ENCODE measurements at regions not wholly inside any gene's neighbourhood (a gene's known extent, or its start where the extent isn't known, plus 50 kb on each side); places are given as distances from the start of the nearest gene placed in this dataset.

DNA sequence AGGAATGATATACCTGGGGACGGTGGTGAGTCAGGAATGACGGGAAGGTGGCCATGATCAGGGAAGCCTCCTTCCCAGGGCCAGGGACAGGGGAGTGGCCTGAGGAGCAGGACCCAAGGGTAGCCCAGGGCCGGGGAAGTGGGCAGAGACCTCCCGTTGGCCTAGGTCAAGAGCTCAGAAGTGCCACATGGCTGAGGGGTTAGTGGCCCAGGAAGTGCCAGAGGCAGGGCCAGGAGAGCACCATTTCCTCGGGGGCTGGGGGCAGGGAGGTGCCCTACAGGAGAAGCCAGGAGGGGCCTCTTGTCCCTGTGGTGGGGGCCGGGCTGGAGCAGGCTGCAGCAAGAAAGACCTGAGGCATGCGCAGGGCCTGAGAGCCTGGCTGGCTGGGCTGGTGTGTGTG lies 152.3 kb upstream of the ZSWIM2 start:
- no peaks in the 10 kb centered on the region for H3K4me1 ChIP-seq (ENCODE audit: insufficient read depth, low read length, severe bottlenecking)
- TF ChIP-seq EZH2 (IDR thresholded peaks at IDR 0.05; ENCODE audit: borderline replicate concordance, low read length) (no peak), CTCF (IDR thresholded peaks at IDR 0.05; ENCODE audit: low read length) (no peak)
- no peak overlapping the region for H3K27ac ChIP-seq (ENCODE audit: low read depth, low read length, poor library complexity, severe bottlenecking)
- H4K20me1 ChIP-seq (ENCODE audit: insufficient read depth, low read length) = no peaks in the 10 kb centered on the region
- H2AFZ ChIP-seq (ENCODE audit: low read length) = no peak overlapping the region
- no peak overlapping the region for H3K9ac ChIP-seq (ENCODE audit: low read length)
- H3K27me3 ChIP-seq (ENCODE audit: insufficient read depth, low read length) = no peaks in the 10 kb centered on the region
- no peaks in the 10 kb centered on the region for H3K9me3 ChIP-seq (ENCODE audit: low read length)
- no peaks in the 10 kb centered on the region for H3K36me3 ChIP-seq (ENCODE audit: insufficient read depth, low read length)
- no peak overlapping the region for H3K4me2 ChIP-seq (ENCODE audit: low read length)
- no peak overlapping the region for H3K4me3 ChIP-seq (ENCODE audit: low read depth, low read length, poor library complexity, severe bottlenecking)
- H3K9me2 ChIP-seq (ENCODE audit: low read depth, low read length) = no peaks in the 10 kb centered on the region
- no peaks in the 10 kb centered on the region for H3F3A ChIP-seq (ENCODE audit: insufficient read depth, low read length)
- no peaks in the 10 kb centered on the region for H3K79me2 ChIP-seq (ENCODE audit: insufficient read depth, low read length)

- Histone ChIP-seq H3K4me3 (ENCODE audit: low read depth, low read length, poor library complexity, severe bottlenecking) (no peak overlapping the region), H3K27me3 (ENCODE audit: insufficient read depth, low read length) (no peaks in the 10 kb centered on the region), H3K9me3 (ENCODE audit: low read length) (no peaks in the 10 kb centered on the region), H3K36me3 (ENCODE audit: insufficient read depth, low read length) (no peaks in the 10 kb centered on the region), H3F3A (ENCODE audit: insufficient read depth, low read length) (no peaks in the 10 kb centered on the region), H2AFZ (ENCODE audit: low read length) (no peak overlapping the region), H3K9me2 (ENCODE audit: low read depth, low read length) (0 out of 2 replicates have a peak, but pooled peaks cover 2% of the 10 kb centered on the region), H3K9ac (ENCODE audit: low read length) (no peak overlapping the region), H3K27ac (ENCODE audit: low read depth, low read length, poor library complexity, severe bottlenecking) (no peak overlapping the region), H4K20me1 (ENCODE audit: insufficient read depth, low read length) (no peaks in the 10 kb centered on the region), H3K4me1 (ENCODE audit: insufficient read depth, low read length, severe bottlenecking) (no peaks in the 10 kb centered on the region), H3K4me2 (ENCODE audit: low read length) (no peak overlapping the region), H3K79me2 (ENCODE audit: insufficient read depth, low read length) (no peaks in the 10 kb centered on the region)
- TF ChIP-seq CTCF (IDR thresholded peaks at IDR 0.05; ENCODE audit: low read length) (no peak), EZH2 (IDR thresholded peaks at IDR 0.05; ENCODE audit: borderline replicate concordance, low read length) (no peak)
Observed at GRCh38 chr2:186995092-186995491, 146.1 kb upstream of the ZSWIM2 start.

- no peak overlapping the region for H3K9ac ChIP-seq (ENCODE audit: low read length)
- no peak overlapping the region for H2AFZ ChIP-seq (ENCODE audit: low read length)
- H3K27ac ChIP-seq (ENCODE audit: low read depth, low read length, poor library complexity, severe bottlenecking) = no peak overlapping the region
- no peaks in the 10 kb centered on the region for H3K27me3 ChIP-seq (ENCODE audit: insufficient read depth, low read length)
- no peaks in the 10 kb centered on the region for H4K20me1 ChIP-seq (ENCODE audit: insufficient read depth, low read length)
- no peak for TF ChIP-seq CTCF (IDR thresholded peaks at IDR 0.05; ENCODE audit: low read length)
- TF ChIP-seq EZH2 (IDR thresholded peaks at IDR 0.05; ENCODE audit: borderline replicate concordance, low read length) = no peak
- no peak overlapping the region for H3K4me3 ChIP-seq (ENCODE audit: low read depth, low read length, poor library complexity, severe bottlenecking)
- no peaks in the 10 kb centered on the region for H3K79me2 ChIP-seq (ENCODE audit: insufficient read depth, low read length)
- H3K9me3 ChIP-seq (ENCODE audit: low read length) = no peaks in the 10 kb centered on the region
- H3K9me2 ChIP-seq (ENCODE audit: low read depth, low read length) = 0 out of 2 replicates have a peak, but pooled peaks cover 2% of the 10 kb centered on the region
- H3F3A ChIP-seq (ENCODE audit: insufficient read depth, low read length) = no peaks in the 10 kb centered on the region
- no peak overlapping the region for H3K4me2 ChIP-seq (ENCODE audit: low read length)
- no peaks in the 10 kb centered on the region for H3K4me1 ChIP-seq (ENCODE audit: insufficient read depth, low read length, severe bottlenecking)
- H3K36me3 ChIP-seq (ENCODE audit: insufficient read depth, low read length) = no peaks in the 10 kb centered on the region
Observed at GRCh38 chr2:186992597-186992996, 143.6 kb upstream of the ZSWIM2 start.
